Endothelial cell of umbilical vein (primary cell): ENCODE measurements at regions not wholly inside any gene's neighbourhood (a gene's known extent, or its start where the extent isn't known, plus 50 kb on each side); places are given as distances from the start of the nearest gene placed in this dataset.
A peak's percentile ranks its signal among the peaks of the same experiment; 100 is the strongest.

Experiments
- BruUV-seq: library from RNA; stranded (reverse); fragments of 400-500 nt; replicated peaks from 2 replicates; lab custom pipeline; 2021; lab: Mats Ljungman, UMichigan
- CTCF ChIA-PET: fragments of 300-600, 350-600 bp; sonication (Branson Sonifier 250); formaldehyde crosslinking; loops from one replicate; lab custom pipeline; 2021; ENCODE audit warnings: antibody characterized with exemption, inconsistent platforms; lab: Charles Lee
- POLR2A ChIA-PET: fragments of 300-600, 350-600 bp; sonication (Branson Sonifier 250); formaldehyde crosslinking; loops from one replicate; lab custom pipeline; 2021; ENCODE audit warnings: antibody characterized with exemption, inconsistent platforms; lab: Charles Lee
- DNase-seq: peaks from one replicate; pipeline ENCODE4 v3.0.0-alpha.2; 2011; ENCODE audit warnings: low read depth, low spot score
- FAIRE-seq: peaks from 2 replicates; lab custom pipeline; 2011; peaks lifted over from hg19 to GRCh38; lab: Jason Lieb, UNC
- H2AFZ ChIP-seq: 2 replicates; pipeline ENCODE4 v1.6.0; 2012; ENCODE audit warnings: low read depth, low read length, control low read depth, inconsistent platforms
- H3K27ac ChIP-seq: 2 replicates; pipeline ENCODE4 v1.5.1; 2011; ENCODE audit warnings: low read depth, mild to moderate bottlenecking, control low read depth, low read length, moderate library complexity; ENCODE audit not compliant: insufficient read depth
- H3K27me3 ChIP-seq, 2 experiments: 2 replicates each; pipeline versions ENCODE4 v1.6.0 to v1.6.1; 2011; ENCODE audit warnings: low read length in 2 of 2, mixed read lengths in 1 of 2; ENCODE audit not compliant: control insufficient read depth in 2 of 2, insufficient read depth in 2 of 2
- H3K36me3 ChIP-seq, 2 experiments: 2 replicates in 1 of 2; 3 replicates in 1 of 2; pipeline ENCODE4 v1.5.1; 2011; ENCODE audit warnings: low read length in 2 of 2, mild to moderate bottlenecking in 1 of 2, moderate library complexity in 1 of 2; ENCODE audit not compliant: control insufficient read depth in 2 of 2, insufficient read depth in 2 of 2; ENCODE audit errors: extremely low read depth in 1 of 2
- H3K4me1 ChIP-seq: 3 replicates; pipeline ENCODE4 v1.5.1; 2011; ENCODE audit warnings: mild to moderate bottlenecking, low read length; ENCODE audit not compliant: control insufficient read depth, insufficient read depth; ENCODE audit errors: extremely low read depth
- H3K4me2 ChIP-seq: 2 replicates; pipeline ENCODE4 v1.6.1; 2011; ENCODE audit warnings: low read length, control low read depth, mixed read lengths; ENCODE audit not compliant: insufficient read depth
- H3K4me3 ChIP-seq, 3 experiments: fragments of 200-600 bp in 1 of 3; sonication (generic), shearing (Covaris generic) in 1 of 3; replicated peaks in 1 of 3; 2 replicates each; pipeline ENCODE4 v1.5.1; 2011 to 2016; ENCODE audit warnings: control low read depth in 3 of 3, low read length in 3 of 3, mild to moderate bottlenecking in 2 of 3, inconsistent platforms in 1 of 3, low read depth in 1 of 3, moderate library complexity in 1 of 3; ENCODE audit not compliant: insufficient read depth in 1 of 3
- H3K79me2 ChIP-seq: 2 replicates; pipeline ENCODE4 v1.6.0; 2012; ENCODE audit warnings: low read length, inconsistent platforms; ENCODE audit not compliant: control insufficient read depth, insufficient read depth
- H3K9ac ChIP-seq: replicated peaks from 2 replicates; pipeline ENCODE3; 2011; ENCODE audit warnings: low read length, control low read depth; ENCODE audit not compliant: insufficient read depth; ENCODE audit errors: extremely low read depth
- H3K9me1 ChIP-seq: replicated peaks from 3 replicates; pipeline ENCODE4 v1.6.0; 2011; ENCODE audit warnings: mild to moderate bottlenecking, low read length; ENCODE audit not compliant: control insufficient read depth, insufficient read depth; ENCODE audit errors: extremely low read depth
- H3K9me3 ChIP-seq: replicated peaks from 2 replicates; pipeline ENCODE4 v1.5.1; 2012; ENCODE audit warnings: low read length, inconsistent platforms; ENCODE audit not compliant: control insufficient read depth, insufficient read depth
- H4K20me1 ChIP-seq: replicated peaks from 2 replicates; pipeline ENCODE3; 2011; ENCODE audit warnings: mild to moderate bottlenecking, low read length; ENCODE audit not compliant: control insufficient read depth, insufficient read depth; ENCODE audit errors: extremely low read depth
- CTCF ChIP-seq, 2 donors: IDR thresholded peaks; 1 replicate in 1 of 2; 2 replicates in 1 of 2; pipeline ENCODE4 v1.5.1; 2011; ENCODE audit warnings: low read length in 2 of 2, mild to moderate bottlenecking in 2 of 2, moderate library complexity in 2 of 2, control low read depth in 1 of 2, inconsistent platforms in 1 of 2, low read depth in 1 of 2; ENCODE audit not compliant: insufficient read depth in 1 of 2; ENCODE audit errors: extremely low read depth in 1 of 2
- EZH2 ChIP-seq: IDR thresholded peaks from 2 replicates; pipeline ENCODE4 v1.6.1; 2012; ENCODE audit warnings: borderline replicate concordance, low read depth, mild to moderate bottlenecking, moderate library complexity, low read length, inconsistent platforms; ENCODE audit not compliant: severe bottlenecking
- FOS ChIP-seq: IDR thresholded peaks from 2 replicates; pipeline ENCODE4 v1.6.1; 2011; ENCODE audit warnings: mild to moderate bottlenecking, low read length, moderate library complexity, borderline replicate concordance; ENCODE audit not compliant: insufficient read depth
- GATA2 ChIP-seq: IDR thresholded peaks from 2 replicates; pipeline ENCODE4 v1.7.0; 2011; ENCODE audit warnings: low read depth, mild to moderate bottlenecking, moderate library complexity, mixed read lengths, low read length; ENCODE audit not compliant: insufficient read length, insufficient read depth
- JUN ChIP-seq: IDR thresholded peaks from 2 replicates; pipeline ENCODE4 v1.6.1; 2011; ENCODE audit warnings: borderline replicate concordance, low read depth; ENCODE audit not compliant: insufficient read length, insufficient read depth
- MAX ChIP-seq: IDR thresholded peaks from 2 replicates; pipeline ENCODE4 v1.6.1; 2011; ENCODE audit not compliant: insufficient read depth, insufficient read length
- MYC ChIP-seq: IDR thresholded peaks from one replicate; pipeline ENCODE4 v1.6.1; 2011; ENCODE audit warnings: mild to moderate bottlenecking, low read depth, low read length
- POLR2A ChIP-seq: IDR thresholded peaks from 2 replicates; pipeline ENCODE4 v1.6.1; 2012; ENCODE audit warnings: low read depth, mild to moderate bottlenecking, control low read depth, low read length
- POLR2AphosphoS5 ChIP-seq: IDR thresholded peaks from 2 replicates; pipeline ENCODE4 v1.6.1; 2012; ENCODE audit warnings: low read depth, mild to moderate bottlenecking, control low read depth, low read length, moderate library complexity; ENCODE audit not compliant: insufficient read depth
- dilution Hi-C: fragments of 300-500 bp; cut with MboI; formaldehyde crosslinking; loops from one replicate; pipeline ENCODE4 v1.15.0; 2019; ENCODE audit warnings: low sequenced_read_pairs; ENCODE audit not compliant: extremely low pct_ligation_motif_present
- intact Hi-C: fragments of 100-400 bp; cut with micrococcal nuclease; formaldehyde crosslinking; loops from one replicate; pipeline ENCODE4 v1.10.0; 2022

GRCh38 chr7:53100091-53100490 is 64.7 kb downstream of the POM121L12 start:
- H2AFZ ChIP-seq, result peak overlapping the region; percentile 29
- no peaks in the 10 kb centered on the region for H3K27me3 ChIP-seq
- FAIRE-seq, result no peak
- ChIA-PET POLR2A (no interaction called here), CTCF (interaction anchor here (0.6 to 1.7 kb wide), 2 partner anchors 15 to 284 kb away, joined by 3 to 4 read pairs; no protein-coding TSS in a partner anchor)
- no peaks in the 10 kb centered on the region for H4K20me1 ChIP-seq
- H3K4me3 ChIP-seq, result no peak overlapping the region
- TF ChIP-seq POLR2AphosphoS5 (peak; percentile 14), POLR2A (no peak), FOS (peak; percentile 36), EZH2 (no peak), JUN (no peak), GATA2 (peak; percentile 26), MAX (no peak), MYC (no peak), CTCF (IDR thresholded peaks at IDR 0.05; ENCODE audit: extremely low read depth in 1 of 2, insufficient read depth in 1 of 2, low read depth in 1 of 2, low read length in 2 of 2) (no peak)
- H3K4me1 ChIP-seq, result peaks cover 24% of the 10 kb centered on the region
- peak overlapping the region; percentile 8 for H3K27ac ChIP-seq
- no peaks in the 10 kb centered on the region for H3K9me1 ChIP-seq
- no peak overlapping the region for H3K4me2 ChIP-seq
- no TSS peak for BruUV-seq
- dilution Hi-C loops (no loop called here), intact Hi-C loops (loop anchor here (1.0 kb wide), 1 partner anchor 172 kb away; no protein-coding TSS in a partner anchor)
- peak; percentile 67 for DNase-seq
- no peaks in the 10 kb centered on the region for H3K9me3 ChIP-seq
- H3K9ac ChIP-seq, result no peak overlapping the region
- no peaks in the 10 kb centered on the region for H3K79me2 ChIP-seq
- H3K36me3 ChIP-seq, result no peaks in the 10 kb centered on the region
